HG02759 (cell line): ENCODE measurements at regions not wholly inside any gene's neighbourhood (a gene's known extent, or its start where the extent isn't known, plus 50 kb on each side); places are given as distances from the start of the nearest gene placed in this dataset.

ENCODE experiments used
- ATAC-seq: cut with Tn5 transposase; IDR thresholded peaks from one replicate; pipeline ENCODE4 v1.9.1; 2021; ENCODE audit warnings: mild to moderate bottlenecking, moderate library complexity; ENCODE audit not compliant: unreplicated experiment

DNA sequence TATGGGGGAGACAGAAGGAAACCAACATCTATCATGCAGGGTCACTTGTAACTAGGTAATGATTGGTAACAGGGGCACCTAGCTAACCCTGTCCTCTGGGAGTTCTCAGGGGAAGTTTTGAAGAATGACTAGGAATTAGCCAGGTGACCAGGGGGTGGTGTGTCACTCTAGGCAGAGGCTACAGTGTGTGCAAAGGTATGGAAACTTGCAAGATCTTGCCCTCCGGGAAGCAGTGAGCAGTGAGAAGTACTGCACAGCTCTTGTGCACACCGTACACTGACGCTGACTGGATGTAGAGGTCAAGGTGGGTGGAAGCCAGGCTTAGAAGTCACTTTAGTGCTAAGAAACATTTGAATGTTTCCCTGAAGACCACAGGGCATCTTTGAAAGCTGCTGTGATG, 62.9 kb upstream of the LMO4 start:
- no peak for ATAC-seq

DNA sequence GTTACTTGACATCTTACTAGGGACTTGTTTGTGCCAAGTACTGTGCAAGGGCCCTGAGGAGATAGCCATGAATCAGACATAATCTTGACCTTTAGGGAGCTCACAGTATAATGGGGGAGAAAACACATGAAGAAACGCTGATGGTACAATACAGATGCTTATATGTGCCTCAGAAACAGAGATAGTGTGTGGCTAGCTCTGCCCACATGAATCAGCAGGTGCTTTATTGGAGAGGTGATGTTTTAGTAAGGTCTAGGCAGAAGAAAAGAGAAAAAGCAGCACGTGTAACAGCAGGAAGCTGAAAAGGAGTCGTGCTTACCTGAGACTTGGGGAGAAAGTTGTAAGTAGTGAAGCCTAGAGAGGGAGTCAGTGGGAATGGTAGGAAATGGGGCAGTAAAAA, 60.6 kb upstream of the LMO4 start:
- ATAC-seq: no peak

- ATAC-seq: no peak
Measured at GRCh38 chr1:87269921-87270320, 58.8 kb upstream of the LMO4 start.

DNA sequence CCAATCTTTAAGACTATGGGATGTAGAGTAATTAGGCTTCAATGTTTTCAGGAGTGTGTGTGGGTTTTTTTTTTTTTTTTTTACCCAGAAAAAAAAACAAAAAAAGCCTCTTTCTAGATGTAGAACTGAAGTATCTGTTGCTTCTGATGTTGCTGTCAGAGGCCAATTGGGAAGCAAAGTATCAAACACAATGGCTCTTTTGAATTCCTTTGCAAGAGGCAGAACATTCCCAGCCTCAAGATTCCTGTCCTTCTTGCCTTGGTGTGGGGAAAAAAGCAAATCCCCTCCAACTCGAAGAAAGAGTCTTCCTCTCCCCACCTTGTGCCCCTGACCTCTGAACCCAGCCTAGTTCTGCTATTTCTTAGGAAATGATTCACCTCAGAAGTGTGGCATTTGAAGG, 55.4 kb upstream of the LMO4 start:
- no peak for ATAC-seq

DNA sequence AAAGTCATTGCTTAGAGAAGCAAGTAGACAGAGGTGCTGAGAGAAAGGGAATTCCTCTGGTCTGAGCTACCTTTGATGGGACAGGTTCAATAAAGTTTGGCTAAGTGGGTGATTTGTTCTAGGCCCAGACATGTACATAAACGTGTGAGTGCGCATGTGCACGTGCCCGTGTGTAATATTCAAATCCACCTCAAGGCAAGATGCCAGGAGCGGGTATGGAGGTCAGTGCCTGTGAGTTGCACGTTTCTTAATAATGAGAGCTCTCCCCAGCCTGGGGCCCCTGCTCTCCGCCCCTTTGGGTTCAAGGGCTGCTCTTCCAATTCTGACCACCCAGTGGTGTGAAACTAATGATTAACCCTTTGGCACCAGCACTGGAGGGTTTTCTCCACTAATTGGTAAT, 53.8 kb upstream of the LMO4 start:
- no peak for ATAC-seq

- no peak for ATAC-seq
Measured at GRCh38 chr1:87278825-87279535, 49.7 kb upstream of the LMO4 start.
